Upper lobe of left lung (tissue), 6 donors: ENCODE measurements at regions not wholly inside any gene's neighbourhood (a gene's known extent, or its start where the extent isn't known, plus 50 kb on each side); places are given as distances from the start of the nearest gene placed in this dataset.

Experiments
- ATAC-seq, 2 donors: fragments of 200-7000 bp; cut with Tn5 transposase; one replicate each; pipeline ENCODE4 v1.9.1; 2022; ENCODE audit warnings: mild to moderate bottlenecking in 2 of 2, moderate library complexity in 2 of 2; ENCODE audit not compliant: low FRiP score in 2 of 2
- DNase-seq, 2 donors: peaks; one replicate each; pipeline ENCODE4 v3.0.0-alpha.2; 2019 to 2020
- H3K27ac ChIP-seq, 4 donors: fragments of 200-600 bp; sonication (generic); one replicate each; pipeline ENCODE4 v1.5.1; 2016 to 2019
- H3K27me3 ChIP-seq, 4 donors: fragments of 200-600 bp; sonication (generic); one replicate each; pipeline ENCODE4 v1.5.1; 2017 to 2019
- H3K36me3 ChIP-seq, 4 donors: fragments of 200-600 bp; sonication (generic); one replicate each; pipeline ENCODE4 v1.5.1; 2016 to 2019
- H3K4me1 ChIP-seq, 4 donors: fragments of 200-600 bp; sonication (generic); one replicate each; pipeline ENCODE4 v1.5.1; 2018 to 2019
- H3K4me3 ChIP-seq, 4 donors: fragments of 200-600 bp; sonication (generic); one replicate each; pipeline ENCODE4 v1.5.1; 2017 to 2019; ENCODE audit warnings: mild to moderate bottlenecking in 2 of 4, moderate library complexity in 1 of 4
- H3K9me3 ChIP-seq, 4 donors: fragments of 200-600 bp; sonication (generic); one replicate each; pipeline ENCODE4 v1.5.1; 2018 to 2019
- CTCF ChIP-seq, 6 experiments: fragments of 450-650 bp in 4 of 6; fragments of 200-600 bp in 2 of 6; sonication (generic) in 2 of 6; IDR thresholded peaks; one replicate each; pipeline ENCODE4 v1.5.1; 2016 to 2019; ENCODE audit warnings: antibody characterized with exemption in 6 of 6
- EP300 ChIP-seq, 4 donors: sonication (generic); formaldehyde crosslinking; IDR thresholded peaks; one replicate each; pipeline ENCODE4 v1.5.1; 2017; ENCODE audit warnings: antibody characterized with exemption in 4 of 4, control low read depth in 2 of 4
- POLR2A ChIP-seq, 4 donors: fragments of 450-650 bp; IDR thresholded peaks; one replicate each; pipeline ENCODE4 v1.5.1; 2016 to 2017; ENCODE audit warnings: antibody characterized with exemption in 4 of 4, mild to moderate bottlenecking in 2 of 4
- POLR2AphosphoS5 ChIP-seq, 2 donors: sonication (generic); formaldehyde crosslinking; IDR thresholded peaks; one replicate each; pipeline ENCODE4 v1.5.1; 2017; ENCODE audit warnings: antibody characterized with exemption in 2 of 2
- WGBS, 2 donors: methylation state at CpG; one replicate each; pipeline ENCODE4 v1.1.5; 2017 to 2018; 5-methylcytosine and 5-hydroxymethylcytosine counted together
- donor health status: DM: no; HTN: no; CAD: no; lungs with moderate emphysema.
- donor health status: DM: no; HTN: yes; CAD: no; lungs with severe emphysema.

GRCh38 chr12:30092983-30093617 is 309.4 kb upstream of the TMTC1 start:
- WGBS, 2 donors: 56 to 87% methylated on average over 4 of the region's 4 CpGs
- TF ChIP-seq POLR2AphosphoS5 (IDR thresholded peaks at IDR 0.05): no peak
- no peak for TF ChIP-seq EP300 (IDR thresholded peaks at IDR 0.05)
- no peak for TF ChIP-seq POLR2A (IDR thresholded peaks at IDR 0.05)
- no peak for TF ChIP-seq CTCF (IDR thresholded peaks at IDR 0.05)

DNA sequence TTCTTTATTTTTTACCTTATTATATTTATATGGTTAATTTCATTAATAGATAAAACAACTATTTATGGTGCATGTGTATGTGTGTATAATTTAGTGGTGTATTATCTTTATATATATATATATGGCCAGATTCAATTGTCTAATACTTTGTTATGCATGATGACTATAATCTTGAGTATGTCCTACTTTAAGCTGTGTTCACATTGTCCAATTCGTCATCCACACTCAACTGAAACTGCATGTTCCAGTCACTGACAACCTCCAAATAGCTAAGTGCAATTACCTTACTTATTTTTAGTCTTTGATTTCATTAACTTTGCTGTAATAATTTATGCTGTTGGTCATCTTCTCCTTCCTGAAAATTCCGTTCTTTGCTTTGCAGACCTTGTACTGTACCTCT is 306.5 kb upstream of the TMTC1 start:
- Histone ChIP-seq H3K4me1 (no peaks in the 10 kb centered on the region), H3K36me3 (no peaks in the 10 kb centered on the region), H3K4me3 (no peak overlapping the region), H3K27me3 (no peaks in the 10 kb centered on the region), H3K9me3 (no peaks in the 10 kb centered on the region), H3K27ac (no peak overlapping the region)
- DNase-seq: no peak
- ATAC-seq: no peak
- TF ChIP-seq POLR2AphosphoS5 (IDR thresholded peaks at IDR 0.05): no peak
- TF ChIP-seq EP300 (IDR thresholded peaks at IDR 0.05): no peak
- TF ChIP-seq POLR2A (IDR thresholded peaks at IDR 0.05): no peak
- TF ChIP-seq CTCF (IDR thresholded peaks at IDR 0.05): no peak
- 68 to 75% methylated on average over 2 of the region's 2 CpGs for WGBS, 2 donors

More at GRCh38 chr12:30092983-30093617, 309.4 kb upstream of the TMTC1 start:
- no peaks in the 10 kb centered on the region for H3K9me3 ChIP-seq
- H3K4me3 ChIP-seq: no peak overlapping the region
- no peaks in the 10 kb centered on the region for H3K36me3 ChIP-seq
- DNase-seq (no peak), ATAC-seq (no peak)
- no peak overlapping the region for H3K27ac ChIP-seq
- H3K4me1 ChIP-seq: no peaks in the 10 kb centered on the region
- no peaks in the 10 kb centered on the region for H3K27me3 ChIP-seq

GRCh38 chr12:30088259-30088995 is 304.7 kb upstream of the TMTC1 start:
- H3K27me3 ChIP-seq: no peaks in the 10 kb centered on the region
- ATAC-seq: no peak
- no peaks in the 10 kb centered on the region for H3K36me3 ChIP-seq
- H3K4me3 ChIP-seq: no peak overlapping the region
- H3K27ac ChIP-seq: no peak overlapping the region
- 62 to 70% methylated on average over 3 of the region's 3 CpGs for WGBS, 2 donors
- DNase-seq: no peak
- no peak for TF ChIP-seq POLR2AphosphoS5 (IDR thresholded peaks at IDR 0.05)
- no peak for TF ChIP-seq CTCF (IDR thresholded peaks at IDR 0.05)
- no peak for TF ChIP-seq POLR2A (IDR thresholded peaks at IDR 0.05)
- no peak for TF ChIP-seq EP300 (IDR thresholded peaks at IDR 0.05)
- no peaks in the 10 kb centered on the region for H3K9me3 ChIP-seq
- H3K4me1 ChIP-seq: no peaks in the 10 kb centered on the region

GRCh38 chr12:30082381-30082780 is 298.6 kb upstream of the TMTC1 start:
- no peaks in the 10 kb centered on the region for H3K27me3 ChIP-seq
- no peaks in the 10 kb centered on the region for H3K4me1 ChIP-seq
- no peak overlapping the region for H3K4me3 ChIP-seq
- ATAC-seq (no peak), DNase-seq (no peak)
- WGBS, 2 donors: 38 to 57% methylated on average over 3 of the region's 3 CpGs
- H3K36me3 ChIP-seq: no peaks in the 10 kb centered on the region
- no peak for TF ChIP-seq POLR2A (IDR thresholded peaks at IDR 0.05)
- no peak for TF ChIP-seq POLR2AphosphoS5 (IDR thresholded peaks at IDR 0.05)
- TF ChIP-seq EP300 (IDR thresholded peaks at IDR 0.05): no peak
- TF ChIP-seq CTCF (IDR thresholded peaks at IDR 0.05): no peak
- no peak overlapping the region for H3K27ac ChIP-seq
- no peaks in the 10 kb centered on the region for H3K9me3 ChIP-seq
